GM12874 (cell line): ENCODE measurements at regions not wholly inside any gene's neighbourhood (a gene's known extent, or its start where the extent isn't known, plus 50 kb on each side); places are given as distances from the start of the nearest gene placed in this dataset.

ENCODE experiments used
- CTCF ChIP-seq: IDR thresholded peaks from 2 replicates; pipeline ENCODE4 v1.5.1; 2011; ENCODE audit warnings: low read depth, mild to moderate bottlenecking, control low read depth, low read length, moderate library complexity; ENCODE audit not compliant: insufficient read depth

GRCh38 chr10:108568824-108569223 is 1354.5 kb downstream of the XPNPEP1 start:
- TF ChIP-seq CTCF, result no peak

- TF ChIP-seq CTCF, result no peak
Observed at GRCh38 chr10:108567899-108568752, 1355.2 kb downstream of the XPNPEP1 start.

- no peak for TF ChIP-seq CTCF
Observed at GRCh38 chr10:108566316-108567107, 1356.8 kb downstream of the XPNPEP1 start.

- TF ChIP-seq CTCF, result no peak
Observed at GRCh38 chr10:108562105-108562504, 1361.2 kb downstream of the XPNPEP1 start.

GRCh38 chr10:108561649-108562048 is 1361.7 kb downstream of the XPNPEP1 start:
- no peak for TF ChIP-seq CTCF

- TF ChIP-seq CTCF, result no peak
Observed at GRCh38 chr10:108560488-108560887, 1362.8 kb downstream of the XPNPEP1 start.

GRCh38 chr10:108556186-108556585 is 1367.1 kb downstream of the XPNPEP1 start:
- no peak for TF ChIP-seq CTCF
